Liver (tissue), 8 donors: ENCODE measurements at regions not wholly inside any gene's neighbourhood (a gene's known extent, or its start where the extent isn't known, plus 50 kb on each side); places are given as distances from the start of the nearest gene placed in this dataset.

Source experiments
- DNase-seq: peaks from one replicate; pipeline ENCODE4 v3.0.0-alpha.2; 2017; ENCODE audit warnings: low spot score
- H3K27ac ChIP-seq, 2 donors: one replicate each; pipeline ENCODE4 v1.7.0; 2013; ENCODE audit warnings: inconsistent platforms in 2 of 2, low read length in 2 of 2, control low read depth in 1 of 2, low read depth in 1 of 2, mild to moderate bottlenecking in 1 of 2
- H3K27me3 ChIP-seq, 4 donors: one replicate each; pipeline versions ENCODE4 v1.6.1 to v1.7.0; 2013; ENCODE audit warnings: low read length in 3 of 4, inconsistent platforms in 1 of 4, mild to moderate bottlenecking in 1 of 4, moderate library complexity in 1 of 4; ENCODE audit not compliant: control insufficient read depth in 4 of 4, insufficient read depth in 4 of 4
- H3K36me3 ChIP-seq, 4 donors: one replicate each; pipeline versions ENCODE4 v1.6.1 to v1.7.0; 2013; ENCODE audit warnings: low read length in 3 of 4, mild to moderate bottlenecking in 3 of 4, low read depth in 1 of 4, moderate library complexity in 1 of 4; ENCODE audit not compliant: control insufficient read depth in 4 of 4, insufficient read depth in 3 of 4
- H3K4me1 ChIP-seq, 4 donors: one replicate each; pipeline versions ENCODE4 v1.6.1 to v1.7.0; 2013; ENCODE audit warnings: low read length in 3 of 4, mild to moderate bottlenecking in 3 of 4, moderate library complexity in 1 of 4; ENCODE audit not compliant: control insufficient read depth in 4 of 4, insufficient read depth in 4 of 4
- H3K4me3 ChIP-seq, 3 donors: one replicate each; pipeline versions ENCODE4 v1.6.1 to v1.7.0; 2013; ENCODE audit warnings: low read length in 3 of 3, control low read depth in 1 of 3, low read depth in 1 of 3, mild to moderate bottlenecking in 1 of 3
- H3K9ac ChIP-seq, 2 donors: one replicate each; pipeline ENCODE4 v1.7.0; 2013; ENCODE audit warnings: low read length in 2 of 2, mild to moderate bottlenecking in 2 of 2, moderate library complexity in 2 of 2, control low read depth in 1 of 2, low read depth in 1 of 2
- H3K9me3 ChIP-seq, 4 donors: one replicate each; pipeline versions ENCODE4 v1.6.1 to v1.7.0; 2013; ENCODE audit warnings: low read length in 3 of 4; ENCODE audit not compliant: control insufficient read depth in 4 of 4
- EGR1 ChIP-seq, 2 donors: IDR thresholded peaks; 2 replicates each; pipeline ENCODE4 v1.6.1; 2016 to 2018; ENCODE audit warnings: antibody characterized with exemption in 2 of 2, low read depth in 2 of 2
- FOXA1 ChIP-seq: IDR thresholded peaks from 2 replicates; pipeline ENCODE4 v1.6.1; 2016; ENCODE audit warnings: antibody characterized with exemption
- FOXA2 ChIP-seq: IDR thresholded peaks from 2 replicates; pipeline ENCODE4 v1.6.1; 2016; ENCODE audit warnings: antibody characterized with exemption
- GABPA ChIP-seq, 2 donors: IDR thresholded peaks in 1 of 2; conservative IDR thresholded peaks in 1 of 2; 2 replicates each; pipeline ENCODE4 v1.6.1; 2016; ENCODE audit warnings: antibody characterized with exemption in 2 of 2, mild to moderate bottlenecking in 1 of 2, moderate library complexity in 1 of 2
- HNF4A ChIP-seq, 2 donors: conservative IDR thresholded peaks; 2 replicates each; pipeline ENCODE4 v1.6.1; 2016; ENCODE audit warnings: antibody characterized with exemption in 2 of 2, mild to moderate bottlenecking in 2 of 2
- HNF4G ChIP-seq: IDR thresholded peaks from 2 replicates; pipeline ENCODE4 v1.6.1; 2016; ENCODE audit warnings: antibody characterized with exemption
- JUND ChIP-seq, 2 donors: IDR thresholded peaks; 2 replicates each; pipeline ENCODE4 v1.6.1; 2016; ENCODE audit warnings: antibody characterized with exemption in 2 of 2
- NR2F2 ChIP-seq: IDR thresholded peaks from 2 replicates; pipeline ENCODE4 v1.6.1; 2016; ENCODE audit warnings: antibody characterized with exemption
- RAD21 ChIP-seq, 2 donors: IDR thresholded peaks; 2 replicates each; pipeline ENCODE4 v1.6.1; 2016; ENCODE audit warnings: antibody characterized with exemption in 2 of 2, mild to moderate bottlenecking in 2 of 2
- RXRA ChIP-seq, 2 donors: IDR thresholded peaks; 2 replicates each; pipeline ENCODE4 v1.6.1; 2017 to 2018; ENCODE audit warnings: antibody characterized with exemption in 2 of 2, mild to moderate bottlenecking in 1 of 2
- SP1 ChIP-seq: IDR thresholded peaks from 2 replicates; pipeline ENCODE4 v1.6.1; 2018; ENCODE audit warnings: antibody characterized with exemption, mild to moderate bottlenecking
- TAF1 ChIP-seq: conservative IDR thresholded peaks from 2 replicates; pipeline ENCODE4 v1.6.1; 2016; ENCODE audit warnings: antibody characterized with exemption, mild to moderate bottlenecking
- YY1 ChIP-seq: IDR thresholded peaks from 2 replicates; pipeline ENCODE4 v1.6.1; 2016; ENCODE audit warnings: antibody characterized with exemption, mild to moderate bottlenecking
- WGBS: extraction: QIAGEN DNeasy Blood & Tissue Kit; methylation state at CpG from one replicate; pipeline ENCODE4 v1.1.7; 2013; 5-methylcytosine and 5-hydroxymethylcytosine counted together
- TF ChIP-seq, protein P1 (sequence below): IDR thresholded peaks from 2 replicates; pipeline ENCODE4 v1.6.1; 2016; ENCODE audit warnings: antibody characterized with exemption
- TF ChIP-seq, protein P2 (sequence below): IDR thresholded peaks from 2 replicates; pipeline ENCODE4 v1.6.1; 2016; ENCODE audit warnings: antibody characterized with exemption
- TF ChIP-seq, protein P3 (sequence below): IDR thresholded peaks from 2 replicates; pipeline ENCODE4 v1.6.1; 2016; ENCODE audit warnings: antibody characterized with exemption, mild to moderate bottlenecking
- TF ChIP-seq, protein P4 (sequence below): IDR thresholded peaks from 2 replicates; pipeline ENCODE4 v1.6.1; 2016; ENCODE audit warnings: antibody characterized with exemption
- TF ChIP-seq, protein P5 (sequence below): fragments of 150-350 bp; IDR thresholded peaks from 2 replicates; pipeline ENCODE4 v1.5.1; 2017; ENCODE audit warnings: improper control_type of control experiment, low read depth, low read length; ENCODE audit not compliant: missing input control
- donor health status: healthy.
- donor health status: healthy.
- donor health status: healthy.
- donor health status: healthy.
- donor health status: healthy.

DNA sequence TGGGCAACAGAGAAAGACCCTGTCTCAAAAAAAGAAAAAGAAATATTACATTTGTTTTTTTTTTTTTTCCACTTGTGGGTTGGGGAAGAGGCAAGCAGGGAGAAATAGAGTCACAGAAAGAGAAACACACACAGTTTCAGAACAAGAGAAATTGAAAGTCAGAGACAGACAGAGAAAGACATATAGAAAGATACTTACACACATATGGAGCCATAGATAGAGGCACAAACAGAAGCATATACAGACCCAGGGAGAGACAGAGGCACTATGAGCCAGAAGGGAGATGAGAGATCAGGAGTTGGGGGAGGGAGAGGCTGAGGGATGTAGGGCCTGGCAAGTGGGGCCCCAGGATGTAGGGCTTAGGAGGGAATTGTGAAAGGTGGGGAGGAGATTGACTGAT is 55.2 kb upstream of the GIMD1 start (continued):
- TF ChIP-seq FOXA2 (no peak), TAF1 (no peak), JUND (IDR thresholded peaks at IDR 0.05) (no peak), EGR1 (IDR thresholded peaks at IDR 0.05; ENCODE audit: low read depth in 2 of 2) (no peak), RAD21 (IDR thresholded peaks at IDR 0.05) (no peak), YY1 (no peak), GABPA (IDR thresholded peaks at IDR 0.05 in 1 of 2, conservative IDR thresholded peaks at IDR 0.05 in 1 of 2) (no peak), SP1 (no peak)
- TF ChIP-seq, protein P1, sequence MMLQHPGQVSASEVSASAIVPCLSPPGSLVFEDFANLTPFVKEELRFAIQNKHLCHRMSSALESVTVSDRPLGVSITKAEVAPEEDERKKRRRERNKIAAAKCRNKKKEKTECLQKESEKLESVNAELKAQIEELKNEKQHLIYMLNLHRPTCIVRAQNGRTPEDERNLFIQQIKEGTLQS: no peak

DNA sequence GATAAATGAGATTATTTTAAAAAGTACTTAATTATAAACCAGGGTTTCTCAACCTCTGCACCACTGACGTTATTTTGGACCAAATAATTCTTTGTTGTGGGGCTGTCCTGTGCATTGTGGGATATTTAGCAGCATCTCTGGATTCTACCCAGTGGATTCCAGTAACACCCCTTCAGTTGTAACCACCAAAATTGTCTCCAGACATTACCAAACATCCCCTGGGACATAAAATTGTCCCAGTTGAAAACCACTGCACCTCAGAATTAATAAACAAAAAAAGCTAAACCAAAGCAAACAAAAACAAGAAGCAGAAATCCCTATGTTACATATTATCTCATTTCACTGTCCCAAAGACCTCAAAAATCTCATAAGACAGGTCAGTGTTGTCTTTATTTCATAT is 54.2 kb upstream of the GIMD1 start:
- H3K9ac ChIP-seq: no peak overlapping the region
- H3K9me3 ChIP-seq: no peaks in the 10 kb centered on the region
- DNase-seq: no peak
- no peaks in the 10 kb centered on the region for H3K36me3 ChIP-seq
- 46% methylated on average over 1 of the region's 1 CpG for WGBS
- H3K4me3 ChIP-seq: no peak overlapping the region
- H3K4me1 ChIP-seq: no peaks in the 10 kb centered on the region
- TF ChIP-seq, protein P2, sequence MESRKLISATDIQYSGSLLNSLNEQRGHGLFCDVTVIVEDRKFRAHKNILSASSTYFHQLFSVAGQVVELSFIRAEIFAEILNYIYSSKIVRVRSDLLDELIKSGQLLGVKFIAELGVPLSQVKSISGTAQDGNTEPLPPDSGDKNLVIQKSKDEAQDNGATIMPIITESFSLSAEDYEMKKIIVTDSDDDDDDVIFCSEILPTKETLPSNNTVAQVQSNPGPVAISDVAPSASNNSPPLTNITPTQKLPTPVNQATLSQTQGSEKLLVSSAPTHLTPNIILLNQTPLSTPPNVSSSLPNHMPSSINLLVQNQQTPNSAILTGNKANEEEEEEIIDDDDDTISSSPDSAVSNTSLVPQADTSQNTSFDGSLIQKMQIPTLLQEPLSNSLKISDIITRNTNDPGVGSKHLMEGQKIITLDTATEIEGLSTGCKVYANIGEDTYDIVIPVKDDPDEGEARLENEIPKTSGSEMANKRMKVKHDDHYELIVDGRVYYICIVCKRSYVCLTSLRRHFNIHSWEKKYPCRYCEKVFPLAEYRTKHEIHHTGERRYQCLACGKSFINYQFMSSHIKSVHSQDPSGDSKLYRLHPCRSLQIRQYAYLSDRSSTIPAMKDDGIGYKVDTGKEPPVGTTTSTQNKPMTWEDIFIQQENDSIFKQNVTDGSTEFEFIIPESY: no peak
- TF ChIP-seq GABPA (IDR thresholded peaks at IDR 0.05 in 1 of 2, conservative IDR thresholded peaks at IDR 0.05 in 1 of 2) (no peak), FOXA1 (no peak), YY1 (no peak), RXRA (IDR thresholded peaks at IDR 0.05) (no peak), HNF4A (conservative IDR thresholded peaks at IDR 0.05) (no peak), EGR1 (IDR thresholded peaks at IDR 0.05; ENCODE audit: low read depth in 2 of 2) (no peak), JUND (IDR thresholded peaks at IDR 0.05) (no peak), FOXA2 (no peak), RAD21 (IDR thresholded peaks at IDR 0.05) (no peak), TAF1 (no peak), NR2F2 (no peak), SP1 (no peak), HNF4G (no peak)
- TF ChIP-seq, protein P3, sequence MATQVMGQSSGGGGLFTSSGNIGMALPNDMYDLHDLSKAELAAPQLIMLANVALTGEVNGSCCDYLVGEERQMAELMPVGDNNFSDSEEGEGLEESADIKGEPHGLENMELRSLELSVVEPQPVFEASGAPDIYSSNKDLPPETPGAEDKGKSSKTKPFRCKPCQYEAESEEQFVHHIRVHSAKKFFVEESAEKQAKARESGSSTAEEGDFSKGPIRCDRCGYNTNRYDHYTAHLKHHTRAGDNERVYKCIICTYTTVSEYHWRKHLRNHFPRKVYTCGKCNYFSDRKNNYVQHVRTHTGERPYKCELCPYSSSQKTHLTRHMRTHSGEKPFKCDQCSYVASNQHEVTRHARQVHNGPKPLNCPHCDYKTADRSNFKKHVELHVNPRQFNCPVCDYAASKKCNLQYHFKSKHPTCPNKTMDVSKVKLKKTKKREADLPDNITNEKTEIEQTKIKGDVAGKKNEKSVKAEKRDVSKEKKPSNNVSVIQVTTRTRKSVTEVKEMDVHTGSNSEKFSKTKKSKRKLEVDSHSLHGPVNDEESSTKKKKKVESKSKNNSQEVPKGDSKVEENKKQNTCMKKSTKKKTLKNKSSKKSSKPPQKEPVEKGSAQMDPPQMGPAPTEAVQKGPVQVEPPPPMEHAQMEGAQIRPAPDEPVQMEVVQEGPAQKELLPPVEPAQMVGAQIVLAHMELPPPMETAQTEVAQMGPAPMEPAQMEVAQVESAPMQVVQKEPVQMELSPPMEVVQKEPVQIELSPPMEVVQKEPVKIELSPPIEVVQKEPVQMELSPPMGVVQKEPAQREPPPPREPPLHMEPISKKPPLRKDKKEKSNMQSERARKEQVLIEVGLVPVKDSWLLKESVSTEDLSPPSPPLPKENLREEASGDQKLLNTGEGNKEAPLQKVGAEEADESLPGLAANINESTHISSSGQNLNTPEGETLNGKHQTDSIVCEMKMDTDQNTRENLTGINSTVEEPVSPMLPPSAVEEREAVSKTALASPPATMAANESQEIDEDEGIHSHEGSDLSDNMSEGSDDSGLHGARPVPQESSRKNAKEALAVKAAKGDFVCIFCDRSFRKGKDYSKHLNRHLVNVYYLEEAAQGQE: no peak
- TF ChIP-seq, protein P4, sequence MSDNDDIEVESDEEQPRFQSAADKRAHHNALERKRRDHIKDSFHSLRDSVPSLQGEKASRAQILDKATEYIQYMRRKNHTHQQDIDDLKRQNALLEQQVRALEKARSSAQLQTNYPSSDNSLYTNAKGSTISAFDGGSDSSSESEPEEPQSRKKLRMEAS: no peak
- TF ChIP-seq, protein P1: no peak
- TF ChIP-seq, protein P5, sequence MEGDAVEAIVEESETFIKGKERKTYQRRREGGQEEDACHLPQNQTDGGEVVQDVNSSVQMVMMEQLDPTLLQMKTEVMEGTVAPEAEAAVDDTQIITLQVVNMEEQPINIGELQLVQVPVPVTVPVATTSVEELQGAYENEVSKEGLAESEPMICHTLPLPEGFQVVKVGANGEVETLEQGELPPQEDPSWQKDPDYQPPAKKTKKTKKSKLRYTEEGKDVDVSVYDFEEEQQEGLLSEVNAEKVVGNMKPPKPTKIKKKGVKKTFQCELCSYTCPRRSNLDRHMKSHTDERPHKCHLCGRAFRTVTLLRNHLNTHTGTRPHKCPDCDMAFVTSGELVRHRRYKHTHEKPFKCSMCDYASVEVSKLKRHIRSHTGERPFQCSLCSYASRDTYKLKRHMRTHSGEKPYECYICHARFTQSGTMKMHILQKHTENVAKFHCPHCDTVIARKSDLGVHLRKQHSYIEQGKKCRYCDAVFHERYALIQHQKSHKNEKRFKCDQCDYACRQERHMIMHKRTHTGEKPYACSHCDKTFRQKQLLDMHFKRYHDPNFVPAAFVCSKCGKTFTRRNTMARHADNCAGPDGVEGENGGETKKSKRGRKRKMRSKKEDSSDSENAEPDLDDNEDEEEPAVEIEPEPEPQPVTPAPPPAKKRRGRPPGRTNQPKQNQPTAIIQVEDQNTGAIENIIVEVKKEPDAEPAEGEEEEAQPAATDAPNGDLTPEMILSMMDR: no peak
- no peak overlapping the region for H3K27ac ChIP-seq
- peaks cover 0 to 2% (median 0%) of the 10 kb centered on the region in 4 donors for H3K27me3 ChIP-seq
